Naive thymus-derived CD4-positive, alpha-beta T cell (primary cell): ENCODE measurements at regions not wholly inside any gene's neighbourhood (a gene's known extent, or its start where the extent isn't known, plus 50 kb on each side); places are given as distances from the start of the nearest gene placed in this dataset.

Experiments
- ATAC-seq: fragments of 150-1000 bp; cut with Tn5 transposase; 2 replicates; pipeline ENCODE4 v1.10.0; 2021; ENCODE audit warnings: mild to moderate bottlenecking, moderate library complexity
- CTCF ChIA-PET: fragments of 350-600 bp; sonication (Branson Sonifier 250); formaldehyde crosslinking; loops from one replicate; lab custom pipeline; 2021; ENCODE audit warnings: antibody characterized with exemption; lab: Charles Lee
- POLR2A ChIA-PET: fragments of 350-600 bp; sonication (Branson Sonifier 250); formaldehyde crosslinking; loops from one replicate; lab custom pipeline; 2021; ENCODE audit warnings: antibody characterized with exemption, inconsistent platforms; lab: Charles Lee
- DNase-seq, 9 donors: peaks; one replicate each; pipeline versions ENCODE4 v3.0.0 to v3.0.0-alpha.2; 2020 to 2022; ENCODE audit warnings: mixed read lengths in 1 of 9
- H3K27ac ChIP-seq: one replicate; pipeline ENCODE4 v1.7.0; 2013; ENCODE audit warnings: mild to moderate bottlenecking, low read depth, low read length, moderate library complexity
- H3K27me3 ChIP-seq, 2 donors: one replicate each; pipeline ENCODE4 v1.7.0; 2013; ENCODE audit warnings: low read length in 2 of 2, mild to moderate bottlenecking in 2 of 2, moderate library complexity in 2 of 2; ENCODE audit not compliant: control insufficient read depth in 2 of 2, insufficient read depth in 2 of 2
- H3K36me3 ChIP-seq, 3 experiments: 1 replicate in 2 of 3; 2 replicates in 1 of 3; pipeline ENCODE4 v1.7.0; 2013; ENCODE audit warnings: low read length in 3 of 3, mild to moderate bottlenecking in 3 of 3, moderate library complexity in 1 of 3; ENCODE audit not compliant: insufficient read depth in 3 of 3, control insufficient read depth in 2 of 3
- H3K4me1 ChIP-seq, 2 donors: one replicate each; pipeline ENCODE4 v1.7.0; 2013; ENCODE audit warnings: low read length in 2 of 2, mild to moderate bottlenecking in 2 of 2, moderate library complexity in 1 of 2; ENCODE audit not compliant: control insufficient read depth in 2 of 2, insufficient read depth in 2 of 2
- H3K4me3 ChIP-seq: 2 replicates; pipeline ENCODE4 v1.7.0; 2013; ENCODE audit warnings: mild to moderate bottlenecking, low read length
- H3K9me3 ChIP-seq, 3 experiments: 1 replicate in 2 of 3; 2 replicates in 1 of 3; pipeline ENCODE4 v1.7.0; 2013; ENCODE audit warnings: low read length in 3 of 3; ENCODE audit not compliant: control insufficient read depth in 2 of 3
- H3K27ac Mint-ChIP-seq, 9 donors: one replicate each; pipeline ENCODE4 v1.8.0; 2020 to 2022; ENCODE audit warnings: mixed read lengths in 9 of 9, mild to moderate bottlenecking in 8 of 9, moderate library complexity in 5 of 9, inconsistent platforms in 2 of 9
- H3K27me3 Mint-ChIP-seq, 5 donors: one replicate each; pipeline ENCODE4 v1.8.0; 2021 to 2022; ENCODE audit warnings: mixed read lengths in 5 of 5, mild to moderate bottlenecking in 1 of 5
- H3K36me3 Mint-ChIP-seq, 5 donors: one replicate each; pipeline ENCODE4 v1.8.0; 2020 to 2022; ENCODE audit warnings: mixed read lengths in 5 of 5, mild to moderate bottlenecking in 3 of 5, inconsistent platforms in 1 of 5
- H3K4me1 Mint-ChIP-seq, 7 donors: one replicate each; pipeline ENCODE4 v1.8.0; 2020 to 2022; ENCODE audit warnings: mixed read lengths in 7 of 7, mild to moderate bottlenecking in 3 of 7, inconsistent platforms in 1 of 7
- H3K4me3 Mint-ChIP-seq, 10 donors: one replicate each; pipeline ENCODE4 v1.8.0; 2020 to 2022; ENCODE audit warnings: mild to moderate bottlenecking in 10 of 10, mixed read lengths in 10 of 10, moderate library complexity in 6 of 10, inconsistent platforms in 2 of 10
- H3K9me3 Mint-ChIP-seq, 11 donors: one replicate each; pipeline ENCODE4 v1.8.0; 2020 to 2022; ENCODE audit warnings: mixed read lengths in 11 of 11, mild to moderate bottlenecking in 4 of 11, inconsistent platforms in 1 of 11, moderate library complexity in 1 of 11
- intact Hi-C, 2 donors: fragments of 100-400 bp; cut with micrococcal nuclease; formaldehyde crosslinking; loops; one replicate each; pipeline ENCODE4 v1.15.1; 2023

- no peak for DNase-seq
- H3K27me3 Mint-ChIP-seq = peaks cover 0 to 6% (median 0%) of the 10 kb centered on the region in 5 donors
- POLR2A ChIA-PET = no interaction called here
Observed at GRCh38 chr1:90435351-90435750, 281.8 kb downstream of the BARHL2 start.

GRCh38 chr1:90434460-90434859 lies 282.6 kb downstream of the BARHL2 start:
- peaks cover 0 to 6% (median 0%) of the 10 kb centered on the region in 5 donors for H3K27me3 Mint-ChIP-seq
- no peaks in the 10 kb centered on the region for H3K36me3 Mint-ChIP-seq
- intact Hi-C loops = no loop called here

More at GRCh38 chr1:90435351-90435750, 281.8 kb downstream of the BARHL2 start:
- Mint-ChIP-seq H3K4me3 (no peak overlapping the region), H3K4me1 (no peaks in the 10 kb centered on the region), H3K9me3 (peaks cover 0 to 3% (median 0%) of the 10 kb centered on the region in 11 donors), H3K36me3 (no peaks in the 10 kb centered on the region), H3K27ac (no peak overlapping the region)
- intact Hi-C loops = no loop called here
- Histone ChIP-seq H3K4me1 (no peaks in the 10 kb centered on the region), H3K27me3 (no peaks in the 10 kb centered on the region), H3K27ac (no peak overlapping the region), H3K4me3 (no peak overlapping the region), H3K36me3 (no peaks in the 10 kb centered on the region), H3K9me3 (no peaks in the 10 kb centered on the region)
- ATAC-seq = no peak
- CTCF ChIA-PET = interaction anchor here (0.6 kb wide), 1 partner anchor 46 kb away, joined by 4 read pairs; no protein-coding TSS in a partner anchor

GRCh38 chr1:90417126-90417525 lies 300.0 kb downstream of the BARHL2 start:
- intact Hi-C loops = no loop called here
- peaks cover 0 to 14% (median 0%) of the 10 kb centered on the region in 11 donors for H3K9me3 Mint-ChIP-seq
- no peak overlapping the region for H3K27ac Mint-ChIP-seq
- H3K4me3 ChIP-seq = no peak overlapping the region
- peaks cover 0 to 9% (median 4%) of the 10 kb centered on the region in 5 donors for H3K27me3 Mint-ChIP-seq
- H3K36me3 Mint-ChIP-seq = no peaks in the 10 kb centered on the region
- H3K36me3 ChIP-seq = no peaks in the 10 kb centered on the region
- H3K4me1 ChIP-seq = no peaks in the 10 kb centered on the region
- H3K4me3 Mint-ChIP-seq = no peak overlapping the region
- ATAC-seq (no peak), DNase-seq (no peak)
- ChIA-PET POLR2A (no interaction called here), CTCF (no interaction called here)
- H3K27ac ChIP-seq = no peak overlapping the region
- H3K9me3 ChIP-seq = no peaks in the 10 kb centered on the region
- H3K27me3 ChIP-seq = no peaks in the 10 kb centered on the region
- H3K4me1 Mint-ChIP-seq = no peaks in the 10 kb centered on the region

More at GRCh38 chr1:90434460-90434859, 282.6 kb downstream of the BARHL2 start:
- POLR2A ChIA-PET = no interaction called here
- Mint-ChIP-seq H3K9me3 (peaks cover 0 to 4% (median under 1%) of the 10 kb centered on the region in 11 donors), H3K4me1 (no peaks in the 10 kb centered on the region), H3K27ac (no peak overlapping the region), H3K4me3 (no peak overlapping the region)
- DNase-seq = no peak
- no peak overlapping the region for H3K27ac ChIP-seq
- H3K36me3 ChIP-seq = no peaks in the 10 kb centered on the region
- no peak for ATAC-seq
- H3K4me3 ChIP-seq = no peak overlapping the region
- no peaks in the 10 kb centered on the region for H3K27me3 ChIP-seq
- CTCF ChIA-PET = no interaction called here
- no peaks in the 10 kb centered on the region for H3K9me3 ChIP-seq
- no peaks in the 10 kb centered on the region for H3K4me1 ChIP-seq

- Mint-ChIP-seq H3K27me3 (peaks cover 0 to 14% (median 4%) of the 10 kb centered on the region in 5 donors), H3K36me3 (no peaks in the 10 kb centered on the region), H3K27ac (no peak overlapping the region), H3K9me3 (peaks cover 0 to 8% (median 0%) of the 10 kb centered on the region in 11 donors), H3K4me1 (no peaks in the 10 kb centered on the region), H3K4me3 (no peak overlapping the region)
- CTCF ChIA-PET = no interaction called here
- DNase-seq (no peak), ATAC-seq (no peak)
- POLR2A ChIA-PET = no interaction called here
- Histone ChIP-seq H3K27me3 (no peaks in the 10 kb centered on the region), H3K36me3 (no peaks in the 10 kb centered on the region), H3K4me1 (no peaks in the 10 kb centered on the region), H3K4me3 (no peak overlapping the region), H3K27ac (no peak overlapping the region), H3K9me3 (no peaks in the 10 kb centered on the region)
- intact Hi-C loops = no loop called here
Observed at GRCh38 chr1:90414201-90414600, 302.9 kb downstream of the BARHL2 start.

- H3K27ac ChIP-seq = no peak overlapping the region
- no peaks in the 10 kb centered on the region for H3K27me3 ChIP-seq
- DNase-seq = no peak
- intact Hi-C loops = no loop called here
- no peaks in the 10 kb centered on the region for H3K4me1 ChIP-seq
- no peaks in the 10 kb centered on the region for H3K36me3 ChIP-seq
- no peaks in the 10 kb centered on the region for H3K9me3 ChIP-seq
- Mint-ChIP-seq H3K36me3 (no peaks in the 10 kb centered on the region), H3K4me3 (no peak overlapping the region), H3K27ac (no peak overlapping the region), H3K9me3 (peaks cover 0 to 8% (median 0%) of the 10 kb centered on the region in 11 donors), H3K4me1 (no peaks in the 10 kb centered on the region), H3K27me3 (peaks cover 0 to 14% (median 4%) of the 10 kb centered on the region in 5 donors)
- no peak overlapping the region for H3K4me3 ChIP-seq
- POLR2A ChIA-PET = no interaction called here
- ATAC-seq = no peak
- CTCF ChIA-PET = no interaction called here
Observed at GRCh38 chr1:90413519-90413918, 303.6 kb downstream of the BARHL2 start.

GRCh38 chr1:90412563-90412962 lies 304.5 kb downstream of the BARHL2 start:
- no peak for DNase-seq
- ChIA-PET POLR2A (no interaction called here), CTCF (no interaction called here)
- no peak overlapping the region for H3K4me3 Mint-ChIP-seq
- no peak overlapping the region for H3K27ac Mint-ChIP-seq
- Histone ChIP-seq H3K9me3 (no peaks in the 10 kb centered on the region), H3K4me1 (no peaks in the 10 kb centered on the region), H3K27me3 (no peaks in the 10 kb centered on the region), H3K4me3 (no peak overlapping the region), H3K27ac (no peak overlapping the region), H3K36me3 (no peaks in the 10 kb centered on the region)
- H3K9me3 Mint-ChIP-seq = peaks cover 0 to 8% (median 0%) of the 10 kb centered on the region in 11 donors
- no peak for ATAC-seq
- no peaks in the 10 kb centered on the region for H3K36me3 Mint-ChIP-seq
- intact Hi-C loops = no loop called here
- peaks cover 0 to 9% (median 4%) of the 10 kb centered on the region in 5 donors for H3K27me3 Mint-ChIP-seq
- no peaks in the 10 kb centered on the region for H3K4me1 Mint-ChIP-seq

GRCh38 chr1:90411185-90411584 lies 305.9 kb downstream of the BARHL2 start:
- DNase-seq (no peak), ATAC-seq (no peak)
- Mint-ChIP-seq H3K27ac (no peak overlapping the region), H3K27me3 (peaks cover 0 to 14% (median 4%) of the 10 kb centered on the region in 5 donors), H3K4me3 (no peak overlapping the region), H3K9me3 (peaks cover 0 to 8% (median 0%) of the 10 kb centered on the region in 11 donors), H3K36me3 (no peaks in the 10 kb centered on the region), H3K4me1 (no peaks in the 10 kb centered on the region)
- CTCF ChIA-PET = no interaction called here
- Histone ChIP-seq H3K27ac (no peak overlapping the region), H3K36me3 (no peaks in the 10 kb centered on the region), H3K4me3 (no peak overlapping the region), H3K4me1 (no peaks in the 10 kb centered on the region), H3K9me3 (no peaks in the 10 kb centered on the region), H3K27me3 (no peaks in the 10 kb centered on the region)
- POLR2A ChIA-PET = interaction anchor here (0.7 kb wide), 1 partner anchor 72 kb away, joined by 3 read pairs; no protein-coding TSS in a partner anchor
- intact Hi-C loops = no loop called here
